Astrocyte of the spinal cord (primary cell): ENCODE measurements at regions not wholly inside any gene's neighbourhood (a gene's known extent, or its start where the extent isn't known, plus 50 kb on each side); places are given as distances from the start of the nearest gene placed in this dataset.
A peak's percentile ranks its signal among the peaks of the same experiment; 100 is the strongest.

Source experiments
- DNase-seq: peaks from one replicate; pipeline ENCODE4 v3.0.0; 2011; ENCODE audit warnings: low read depth, low spot score
- H3K4me3 ChIP-seq: 2 replicates; pipeline ENCODE4 v1.5.1; 2011; ENCODE audit warnings: low read depth, mild to moderate bottlenecking, low read length, moderate library complexity
- in situ Hi-C: cut with HindIII; loops from 2 replicates; pipeline ENCODE4 v1.10.0; 2017; ENCODE audit warnings: low sequenced_read_pairs
- TF ChIP-seq, protein P1 (sequence below): IDR thresholded peaks from 2 replicates; pipeline ENCODE4 v1.5.1; 2012; ENCODE audit warnings: low read depth, mild to moderate bottlenecking, low read length, inconsistent platforms

DNA sequence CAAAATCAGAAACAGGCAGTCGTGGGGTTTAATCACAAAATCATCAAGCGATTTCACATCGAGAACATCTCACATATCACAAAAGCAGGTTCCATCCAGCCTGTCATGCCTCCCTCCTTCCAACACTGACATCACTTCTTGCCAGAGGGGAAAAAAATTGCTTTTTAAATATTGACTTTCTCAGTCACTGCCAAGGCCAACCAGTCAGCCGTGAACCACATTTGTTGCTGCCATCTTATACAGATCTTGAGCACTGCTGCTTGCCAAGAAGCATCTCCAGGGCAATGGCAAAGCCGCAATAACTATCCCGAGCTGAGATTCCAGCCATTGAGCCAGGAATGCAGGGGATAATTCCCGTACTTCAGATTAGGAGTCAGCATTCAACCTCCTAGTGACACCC lies 174.6 kb downstream of the ANXA2 start:
- DNase-seq: no peak
- in situ Hi-C loops: no loop called here
- no peak overlapping the region for H3K4me3 ChIP-seq
- TF ChIP-seq, protein P1, sequence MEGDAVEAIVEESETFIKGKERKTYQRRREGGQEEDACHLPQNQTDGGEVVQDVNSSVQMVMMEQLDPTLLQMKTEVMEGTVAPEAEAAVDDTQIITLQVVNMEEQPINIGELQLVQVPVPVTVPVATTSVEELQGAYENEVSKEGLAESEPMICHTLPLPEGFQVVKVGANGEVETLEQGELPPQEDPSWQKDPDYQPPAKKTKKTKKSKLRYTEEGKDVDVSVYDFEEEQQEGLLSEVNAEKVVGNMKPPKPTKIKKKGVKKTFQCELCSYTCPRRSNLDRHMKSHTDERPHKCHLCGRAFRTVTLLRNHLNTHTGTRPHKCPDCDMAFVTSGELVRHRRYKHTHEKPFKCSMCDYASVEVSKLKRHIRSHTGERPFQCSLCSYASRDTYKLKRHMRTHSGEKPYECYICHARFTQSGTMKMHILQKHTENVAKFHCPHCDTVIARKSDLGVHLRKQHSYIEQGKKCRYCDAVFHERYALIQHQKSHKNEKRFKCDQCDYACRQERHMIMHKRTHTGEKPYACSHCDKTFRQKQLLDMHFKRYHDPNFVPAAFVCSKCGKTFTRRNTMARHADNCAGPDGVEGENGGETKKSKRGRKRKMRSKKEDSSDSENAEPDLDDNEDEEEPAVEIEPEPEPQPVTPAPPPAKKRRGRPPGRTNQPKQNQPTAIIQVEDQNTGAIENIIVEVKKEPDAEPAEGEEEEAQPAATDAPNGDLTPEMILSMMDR: no peak

DNA sequence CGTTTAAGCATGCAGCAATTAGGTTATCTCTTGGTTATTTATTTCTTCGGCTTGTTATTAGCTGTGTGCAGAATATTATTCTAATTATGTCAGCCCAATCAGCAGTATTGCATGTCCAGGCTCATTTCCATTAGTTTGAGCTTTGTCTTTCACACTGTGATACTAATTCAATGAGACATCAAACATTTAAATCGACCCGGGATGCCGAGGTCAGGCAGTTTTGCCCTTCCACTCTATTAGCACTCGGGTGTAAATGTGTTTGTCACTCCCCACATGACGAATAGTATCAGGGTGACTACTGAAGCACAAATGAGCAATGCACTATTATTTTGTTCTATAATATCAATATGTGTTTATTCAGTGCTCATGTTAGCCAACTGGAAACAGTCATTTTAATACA lies 170.9 kb downstream of the ANXA2 start:
- in situ Hi-C loops: no loop called here
- no peak for DNase-seq
- TF ChIP-seq, protein P1: no peak
- H3K4me3 ChIP-seq: no peak overlapping the region

DNA sequence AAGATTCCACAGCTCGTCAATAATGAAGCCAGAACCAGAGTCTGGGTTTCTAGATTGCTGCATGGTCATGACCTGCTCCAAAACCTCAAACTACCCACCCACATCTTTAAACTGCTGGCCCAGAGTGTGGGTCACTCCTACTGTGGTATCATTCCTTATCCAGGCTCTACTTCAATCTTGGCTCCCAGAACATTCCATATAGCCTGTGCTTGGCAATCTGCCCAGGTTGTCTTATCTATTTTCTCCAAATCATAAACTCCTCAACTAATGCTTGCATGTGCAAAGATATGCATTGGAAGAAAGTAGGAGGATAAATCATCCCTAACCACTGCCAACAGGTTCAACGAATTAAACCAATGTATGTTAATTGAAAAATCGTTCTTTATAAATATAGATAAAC lies 169.7 kb downstream of the ANXA2 start:
- TF ChIP-seq, protein P1: no peak
- DNase-seq: no peak
- H3K4me3 ChIP-seq: no peak overlapping the region
- in situ Hi-C loops: no loop called here

DNA sequence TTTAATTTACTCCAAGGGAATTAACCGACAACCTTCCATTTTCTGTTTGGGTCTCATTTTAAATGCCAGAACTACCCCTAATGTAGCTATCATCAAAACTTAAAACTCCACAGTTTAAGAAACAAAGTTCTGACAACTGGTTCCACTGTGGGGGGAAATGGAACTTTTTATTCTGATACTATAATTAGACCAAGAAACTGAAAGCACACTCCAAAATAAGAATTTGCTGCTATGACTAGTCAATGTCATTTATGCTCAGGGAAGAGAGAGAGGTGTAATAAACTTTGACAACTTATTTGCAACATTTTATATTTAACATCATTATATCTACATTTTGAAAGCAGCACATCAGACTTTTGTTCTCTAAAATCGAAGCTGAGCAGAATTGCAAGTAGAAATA lies 169.2 kb downstream of the ANXA2 start:
- no peak overlapping the region for H3K4me3 ChIP-seq
- DNase-seq: no peak
- TF ChIP-seq, protein P1: no peak
- in situ Hi-C loops: no loop called here

DNA sequence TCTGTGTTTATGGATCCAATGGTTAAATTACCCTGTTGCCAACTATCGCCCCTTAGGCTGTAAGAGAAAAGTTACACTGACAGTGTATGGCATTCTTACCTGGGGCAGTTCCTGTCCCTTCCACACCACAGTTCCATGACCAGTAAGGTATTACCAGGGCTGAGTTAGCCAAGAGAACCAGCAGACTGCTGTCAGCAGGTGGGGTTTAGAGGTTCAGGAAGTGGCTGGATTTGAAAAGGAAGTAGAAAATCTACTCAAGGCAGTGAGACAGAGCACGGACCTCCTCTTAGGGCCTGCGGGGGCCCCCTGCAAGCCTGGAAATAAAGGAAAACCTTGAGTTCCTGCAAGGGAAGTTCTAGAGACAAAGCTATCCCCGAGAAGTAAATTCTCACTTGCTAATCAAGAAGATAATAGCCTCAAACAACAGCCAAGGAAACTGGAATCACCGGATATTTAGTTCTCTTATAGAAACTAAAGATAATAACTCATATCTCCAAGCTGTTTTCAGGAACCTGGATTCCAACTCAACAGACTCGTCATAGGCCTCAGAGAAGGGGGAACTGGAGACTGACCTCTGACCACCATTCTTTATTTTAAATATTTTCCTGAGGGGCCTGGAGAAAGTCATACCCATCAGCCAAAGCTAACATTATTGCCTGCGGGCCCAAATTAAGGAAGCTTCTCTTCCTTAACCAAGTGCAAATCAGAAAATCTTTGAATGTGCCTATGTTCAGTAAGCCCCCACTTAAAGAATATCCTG lies 161.7 kb downstream of the ANXA2 start:
- TF ChIP-seq, protein P1: no peak
- in situ Hi-C loops: no loop called here

DNA sequence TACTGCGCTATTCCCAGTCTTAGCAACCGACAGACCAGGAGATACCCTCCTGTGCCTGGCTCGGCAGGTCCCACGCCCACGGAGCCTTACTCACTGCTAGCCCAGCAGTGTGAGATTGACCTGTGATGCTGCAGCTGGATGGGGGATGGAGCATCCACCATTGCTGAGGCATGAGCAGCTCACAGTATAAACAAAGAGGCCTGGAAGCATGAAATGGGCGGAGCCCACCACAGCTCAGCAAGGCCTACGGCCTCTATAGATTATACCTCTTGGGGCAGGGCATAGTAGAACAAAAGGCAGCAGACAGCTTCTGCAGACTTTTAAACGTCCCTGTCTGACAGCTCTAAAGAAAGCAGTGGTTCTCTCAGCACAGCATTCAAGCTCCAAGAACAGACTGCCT lies 160.3 kb downstream of the ANXA2 start:
- H3K4me3 ChIP-seq: no peak overlapping the region
- TF ChIP-seq, protein P1: no peak
- DNase-seq: peak; percentile 12
- in situ Hi-C loops: no loop called here

More for the DNA sequence above, 161.7 kb downstream of the ANXA2 start:
- no peak for DNase-seq
- no peak overlapping the region for H3K4me3 ChIP-seq
